SU-DHL-6 (cell line): ENCODE measurements at regions not wholly inside any gene's neighbourhood (a gene's known extent, or its start where the extent isn't known, plus 50 kb on each side); places are given as distances from the start of the nearest gene placed in this dataset.

ENCODE experiments used
- H2AFZ ChIP-seq: fragments of 200-600 bp; sonication (generic); 2 replicates; pipeline ENCODE4 v1.6.1; 2014; ENCODE audit warnings: low read depth, mild to moderate bottlenecking, moderate library complexity, mixed read lengths, antibody characterized with exemption, low read length; ENCODE audit not compliant: severe bottlenecking
- H3F3A ChIP-seq: fragments of 200-600 bp; shearing (Covaris generic); 2 replicates; pipeline ENCODE4 v1.6.0; 2016; ENCODE audit warnings: antibody characterized with exemption, mild to moderate bottlenecking; ENCODE audit not compliant: insufficient read depth
- H3K27ac ChIP-seq: fragments of 200-600 bp; sonication (generic); 2 replicates; pipeline ENCODE4 v1.5.1; 2016; ENCODE audit warnings: low read depth, mild to moderate bottlenecking, low read length, moderate library complexity, mixed read lengths
- H3K27me3 ChIP-seq: fragments of 200-600 bp; sonication (generic), shearing (Covaris generic); 2 replicates; pipeline ENCODE4 v1.6.0; 2014; ENCODE audit warnings: mild to moderate bottlenecking, low read length
- H3K36me3 ChIP-seq: fragments of 200-600 bp; sonication (generic); 2 replicates; pipeline ENCODE4 v1.6.1; 2014; ENCODE audit warnings: mild to moderate bottlenecking, low read length, mixed read lengths
- H3K4me2 ChIP-seq: fragments of 300-600, 200-600 bp; shearing (Covaris generic), sonication (generic); 2 replicates; pipeline ENCODE4 v1.6.0; 2014; ENCODE audit warnings: low read length, low read depth, mild to moderate bottlenecking; ENCODE audit not compliant: poor library complexity, severe bottlenecking
- H3K4me3 ChIP-seq: fragments of 200-600 bp; sonication (generic); 2 replicates; pipeline ENCODE4 v1.5.1; 2014; ENCODE audit warnings: antibody characterized with exemption, low read length, mild to moderate bottlenecking, mixed read lengths; ENCODE audit not compliant: insufficient read depth, poor library complexity, severe bottlenecking
- H3K79me2 ChIP-seq: fragments of 200-600 bp; sonication (generic); 2 replicates; pipeline ENCODE4 v1.6.1; 2014; ENCODE audit warnings: mild to moderate bottlenecking, low read length, moderate library complexity; ENCODE audit not compliant: insufficient read depth
- H3K9ac ChIP-seq: fragments of 200-600 bp; sonication (generic); 2 replicates; pipeline ENCODE4 v1.7.0; 2014; ENCODE audit warnings: mild to moderate bottlenecking, low read length
- H3K9me2 ChIP-seq: fragments of 200-600 bp; sonication (generic); replicated peaks from 2 replicates; pipeline ENCODE4 v1.6.1; 2014; ENCODE audit warnings: low read length; ENCODE audit not compliant: insufficient read depth
- H3K9me3 ChIP-seq: fragments of 200-600 bp; sonication (generic); 2 replicates; pipeline ENCODE4 v1.6.1; 2014; ENCODE audit warnings: low read length, mixed read lengths; ENCODE audit not compliant: insufficient read depth
- H4K20me1 ChIP-seq: fragments of 200-600 bp; sonication (generic); 2 replicates; pipeline ENCODE4 v1.6.1; 2014; ENCODE audit warnings: low read depth, mild to moderate bottlenecking, antibody characterized with exemption, low read length, moderate library complexity, mixed read lengths
- CTCF ChIP-seq: fragments of 200-600 bp; sonication (generic); IDR thresholded peaks from one replicate; pipeline ENCODE4 v1.5.1; 2017; ENCODE audit warnings: antibody characterized with exemption, mild to moderate bottlenecking, low read length, moderate library complexity; ENCODE audit not compliant: insufficient read depth, poor library complexity, severe bottlenecking
- EZH2phosphoT487 ChIP-seq: fragments of 200-600 bp; sonication (generic), shearing (Covaris generic); conservative IDR thresholded peaks from 2 replicates; pipeline ENCODE4 v1.6.1; 2018; ENCODE audit warnings: mild to moderate bottlenecking, antibody characterized with exemption, low read length, moderate library complexity, mixed read lengths

GRCh38 chr4:128603081-128603480 lies 206.4 kb upstream of the JADE1 start:
- no peak overlapping the region for H2AFZ ChIP-seq

GRCh38 chr4:128601991-128602695 lies 207.4 kb upstream of the JADE1 start:
- Histone ChIP-seq H3K79me2 (no peaks in the 10 kb centered on the region), H3K27ac (no peak overlapping the region), H3K36me3 (no peaks in the 10 kb centered on the region), H3F3A (no peaks in the 10 kb centered on the region), H3K4me2 (no peak overlapping the region), H4K20me1 (no peaks in the 10 kb centered on the region), H3K4me3 (no peak overlapping the region), H3K9ac (no peak overlapping the region), H3K9me3 (no peaks in the 10 kb centered on the region), H3K9me2 (no peaks in the 10 kb centered on the region), H3K27me3 (no peaks in the 10 kb centered on the region), H2AFZ (no peak overlapping the region)
- TF ChIP-seq CTCF (no peak), EZH2phosphoT487 (no peak)

More at GRCh38 chr4:128603081-128603480, 206.4 kb upstream of the JADE1 start:
- TF ChIP-seq CTCF (no peak), EZH2phosphoT487 (no peak)
- Histone ChIP-seq H3K9me2 (no peaks in the 10 kb centered on the region), H3K4me3 (no peak overlapping the region), H3K36me3 (no peaks in the 10 kb centered on the region), H3K9me3 (no peaks in the 10 kb centered on the region), H3K9ac (no peak overlapping the region), H3K79me2 (no peaks in the 10 kb centered on the region), H3K27me3 (no peaks in the 10 kb centered on the region), H3F3A (no peaks in the 10 kb centered on the region), H3K27ac (no peak overlapping the region), H3K4me2 (no peak overlapping the region), H4K20me1 (no peaks in the 10 kb centered on the region)

- TF ChIP-seq CTCF (no peak), EZH2phosphoT487 (no peak)
- no peaks in the 10 kb centered on the region for H4K20me1 ChIP-seq
- no peaks in the 10 kb centered on the region for H3K9me2 ChIP-seq
- no peak overlapping the region for H2AFZ ChIP-seq
- no peaks in the 10 kb centered on the region for H3F3A ChIP-seq
- no peak overlapping the region for H3K9ac ChIP-seq
- no peaks in the 10 kb centered on the region for H3K79me2 ChIP-seq
- no peaks in the 10 kb centered on the region for H3K9me3 ChIP-seq
- H3K27me3 ChIP-seq = no peaks in the 10 kb centered on the region
- H3K4me3 ChIP-seq = no peak overlapping the region
- H3K27ac ChIP-seq = no peak overlapping the region
- H3K4me2 ChIP-seq = no peak overlapping the region
- H3K36me3 ChIP-seq = no peaks in the 10 kb centered on the region
These were observed 208.3 kb upstream of the JADE1 start for GRCh38 chr4:128600996-128601871.
